GM21619 (cell line): ENCODE measurements at regions not wholly inside any gene's neighbourhood (a gene's known extent, or its start where the extent isn't known, plus 50 kb on each side); places are given as distances from the start of the nearest gene placed in this dataset.
"Not testable (repeated sequence)": the region's sequence is repeated elsewhere in the genome, so short reads cannot be mapped to it uniquely, and the experiment has no call there.

Source experiments
- ATAC-seq: cut with Tn5 transposase; IDR thresholded peaks from one replicate; pipeline ENCODE4 v1.9.1; 2021; ENCODE audit not compliant: unreplicated experiment

GRCh38 chr3:66629150-66629981, 128.5 kb upstream of the LRIG1 start:
- no peak for ATAC-seq

GRCh38 chr3:66629982-66630368, 129.2 kb upstream of the LRIG1 start:
- no peak for ATAC-seq

GRCh38 chr3:66633402-66634381, 132.9 kb upstream of the LRIG1 start:
- ATAC-seq: no peak

- ATAC-seq: no peak
These were observed 137.9 kb upstream of the LRIG1 start for GRCh38 chr3:66638717-66639116.

- ATAC-seq: no peak
These were observed 139.1 kb upstream of the LRIG1 start for GRCh38 chr3:66639809-66640356.

- ATAC-seq: no peak
These were observed 141.2 kb upstream of the LRIG1 start for GRCh38 chr3:66642019-66642418.

- ATAC-seq: no peak
These were observed 141.7 kb upstream of the LRIG1 start for GRCh38 chr3:66642484-66642883.

- ATAC-seq: no peak
These were observed 143.7 kb upstream of the LRIG1 start for GRCh38 chr3:66644549-66644948.

GRCh38 chr3:66648975-66649374, 148.2 kb upstream of the LRIG1 start:
- ATAC-seq: no peak

- not testable (repeated sequence) for ATAC-seq
These were observed 150.7 kb upstream of the LRIG1 start for GRCh38 chr3:66651520-66651919.

GRCh38 chr3:66652100-66652499, 151.3 kb upstream of the LRIG1 start:
- ATAC-seq: not testable (repeated sequence)

GRCh38 chr3:66655044-66655443, 154.2 kb upstream of the LRIG1 start:
- ATAC-seq: no peak

GRCh38 chr3:66655671-66656070, 154.8 kb upstream of the LRIG1 start:
- no peak for ATAC-seq

- ATAC-seq: no peak
These were observed 155.8 kb upstream of the LRIG1 start for GRCh38 chr3:66656609-66657008.

GRCh38 chr3:66659056-66659455, 158.2 kb upstream of the LRIG1 start:
- ATAC-seq: no peak

GRCh38 chr3:66661628-66662027, 160.8 kb upstream of the LRIG1 start:
- ATAC-seq: no peak

- ATAC-seq: no peak
These were observed 162.1 kb upstream of the LRIG1 start for GRCh38 chr3:66662894-66663293.

- ATAC-seq: no peak
These were observed 164.3 kb upstream of the LRIG1 start for GRCh38 chr3:66665021-66665695.

- no peak for ATAC-seq
These were observed 165.5 kb upstream of the LRIG1 start for GRCh38 chr3:66666362-66666761.

- no peak for ATAC-seq
These were observed 166.4 kb upstream of the LRIG1 start for GRCh38 chr3:66667263-66667662.

GRCh38 chr3:66671291-66671690, 170.5 kb upstream of the LRIG1 start:
- ATAC-seq: no peak
